Activated CD4-positive, alpha-beta T cell treated with anti-CD3 and anti-CD28 coated beads for 24 hours (primary cell): ENCODE measurements at regions not wholly inside any gene's neighbourhood (a gene's known extent, or its start where the extent isn't known, plus 50 kb on each side); places are given as distances from the start of the nearest gene placed in this dataset.

Experiments used
- DNase-seq, 2 donors: peaks; one replicate each; pipeline ENCODE4 v3.0.0-alpha.2; 2020; ENCODE audit warnings: low read depth in 2 of 2

GRCh38 chr11:11789735-11790369 is 51.9 kb upstream of the USP47 start:
- peak in 1 of 2 donors; percentile 6 for DNase-seq

DNA sequence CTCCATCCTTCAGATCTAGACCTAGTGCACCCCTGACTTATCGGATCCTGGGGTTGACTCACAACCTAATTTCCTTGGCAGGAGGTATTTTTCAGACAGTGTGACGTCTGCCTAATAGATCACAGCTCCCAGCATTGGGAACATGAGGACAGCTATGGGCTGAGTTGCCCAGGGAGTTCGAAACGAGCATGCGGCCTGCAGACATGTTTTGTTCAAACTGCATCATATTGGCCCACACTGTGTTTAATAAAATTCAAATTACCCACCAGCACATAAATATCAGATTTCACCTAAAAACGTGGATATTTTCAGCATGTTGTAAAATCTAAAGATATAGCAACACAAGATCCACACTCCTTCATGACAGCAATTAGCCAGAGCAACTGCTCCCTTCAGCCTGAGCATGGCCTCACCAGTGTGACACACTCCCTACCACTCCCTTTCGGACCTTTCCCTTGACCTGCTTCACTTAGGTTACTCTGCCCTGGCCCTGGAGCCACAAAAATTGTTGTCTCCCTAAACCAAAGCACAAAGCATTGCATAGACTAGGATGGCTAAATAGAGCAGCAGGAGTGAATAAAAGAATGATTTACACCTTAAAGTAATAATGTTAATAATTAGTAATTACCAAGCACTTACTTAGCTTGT is 53.6 kb upstream of the USP47 start:
- no peak for DNase-seq

- peak; percentile 58 to 60 for DNase-seq
These were observed 54.3 kb upstream of the USP47 start for GRCh38 chr11:11787305-11788062.

GRCh38 chr11:11786771-11787170 is 55.0 kb upstream of the USP47 start:
- DNase-seq: no peak

DNA sequence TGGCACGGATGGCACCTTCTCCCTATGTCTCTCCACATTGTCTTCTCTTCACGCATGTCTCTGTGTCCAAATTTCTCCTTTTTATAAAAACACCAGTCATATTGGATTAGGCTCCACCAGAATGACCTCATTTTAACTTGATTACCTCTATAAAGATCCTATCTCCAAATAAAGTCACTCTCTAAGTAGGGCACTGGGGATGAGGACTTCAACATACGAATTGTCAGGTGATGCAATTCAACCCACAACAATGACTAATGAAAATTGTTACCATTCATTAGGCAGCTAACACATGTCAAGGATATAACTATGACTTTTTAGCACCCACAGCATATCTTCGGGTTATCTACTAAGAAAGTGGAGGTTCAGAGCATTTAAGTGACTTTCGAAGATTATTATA is 55.5 kb upstream of the USP47 start:
- DNase-seq: no peak

DNA sequence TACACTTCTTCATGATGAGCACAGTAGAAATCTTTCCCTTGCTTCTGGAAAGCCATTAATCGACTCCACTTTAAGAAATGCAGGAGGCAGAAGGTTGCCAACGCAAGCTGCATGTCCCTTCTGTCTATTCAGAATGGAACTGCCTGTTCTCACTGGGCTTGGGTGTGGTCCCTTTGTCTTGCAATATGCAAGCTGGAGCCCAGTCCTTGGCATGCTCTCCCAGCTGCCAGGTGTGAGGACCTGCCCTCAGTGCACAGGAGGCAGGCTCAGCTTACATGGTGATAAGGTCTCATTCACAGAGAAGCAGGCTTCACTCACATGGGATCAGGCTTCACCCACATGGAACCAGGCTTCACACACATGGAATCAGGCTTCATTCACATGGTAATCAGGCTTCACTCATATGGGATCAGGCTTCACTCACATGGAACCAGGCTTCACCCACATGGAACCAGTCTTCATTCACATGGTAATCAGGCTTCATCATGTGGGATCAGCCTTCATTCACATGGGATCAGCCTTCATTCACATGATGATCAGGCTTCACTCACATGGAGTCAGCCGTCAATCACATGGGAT is 59.2 kb upstream of the USP47 start:
- no peak for DNase-seq

DNA sequence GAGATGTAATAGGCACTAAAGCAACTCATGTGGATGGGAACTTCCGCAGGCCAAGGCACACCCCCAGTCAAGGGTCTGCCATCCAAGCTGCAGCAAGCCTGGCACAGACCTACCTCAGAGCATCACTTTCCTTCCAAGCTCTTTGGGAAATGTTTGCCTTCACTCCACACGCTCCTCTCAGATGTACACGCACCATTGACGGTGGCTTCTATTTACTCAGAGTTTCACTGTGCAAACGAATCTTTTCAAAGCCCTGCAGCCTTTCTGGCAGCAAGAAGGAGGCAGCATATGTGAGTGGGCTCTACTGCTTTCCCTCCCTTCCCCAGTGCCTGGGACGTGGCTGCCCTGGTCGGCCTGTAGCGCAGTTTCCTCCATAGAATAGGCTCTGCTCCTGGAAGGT is 60.9 kb upstream of the USP47 start:
- DNase-seq: no peak

DNA sequence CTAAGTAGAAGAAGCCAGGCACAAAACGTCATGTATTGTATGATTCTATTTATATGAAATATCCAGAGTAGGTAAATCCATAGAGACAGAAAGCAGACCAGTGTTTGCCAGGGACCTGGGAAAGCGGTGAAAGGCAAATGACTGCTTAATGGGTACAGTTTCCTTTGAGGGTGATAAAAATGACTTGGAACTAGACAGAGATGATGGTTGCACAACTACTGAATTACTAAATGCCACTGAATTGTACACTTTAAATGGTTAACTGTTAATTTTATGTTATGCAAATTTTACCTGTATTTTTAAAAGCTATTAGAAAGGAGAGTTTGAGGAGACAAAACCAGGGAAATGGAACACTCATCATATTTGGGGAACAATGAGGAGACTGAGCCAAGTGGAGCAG is 61.8 kb upstream of the USP47 start:
- no peak for DNase-seq

DNA sequence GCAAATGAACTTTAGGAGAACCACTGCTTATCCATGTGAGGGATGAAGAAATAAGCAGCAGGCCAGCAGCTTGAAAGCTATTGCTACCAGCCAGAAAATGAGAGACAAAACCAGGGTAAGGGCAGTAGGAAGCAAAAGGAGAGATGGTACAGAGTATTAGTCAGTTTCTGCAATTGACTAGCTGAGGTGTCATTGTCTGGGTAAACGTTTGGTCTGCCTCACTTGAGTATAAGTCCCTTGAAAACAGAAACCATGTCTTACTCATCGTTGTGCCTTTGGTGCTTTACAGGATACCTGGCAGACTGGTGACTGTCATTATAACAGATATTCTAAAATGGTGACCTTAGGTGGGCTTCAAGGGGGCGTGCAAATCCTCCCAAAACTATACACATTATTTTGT is 63.9 kb upstream of the USP47 start:
- DNase-seq: no peak

- no peak for DNase-seq
These were observed 65.1 kb upstream of the USP47 start for GRCh38 chr11:11776714-11777113.

DNA sequence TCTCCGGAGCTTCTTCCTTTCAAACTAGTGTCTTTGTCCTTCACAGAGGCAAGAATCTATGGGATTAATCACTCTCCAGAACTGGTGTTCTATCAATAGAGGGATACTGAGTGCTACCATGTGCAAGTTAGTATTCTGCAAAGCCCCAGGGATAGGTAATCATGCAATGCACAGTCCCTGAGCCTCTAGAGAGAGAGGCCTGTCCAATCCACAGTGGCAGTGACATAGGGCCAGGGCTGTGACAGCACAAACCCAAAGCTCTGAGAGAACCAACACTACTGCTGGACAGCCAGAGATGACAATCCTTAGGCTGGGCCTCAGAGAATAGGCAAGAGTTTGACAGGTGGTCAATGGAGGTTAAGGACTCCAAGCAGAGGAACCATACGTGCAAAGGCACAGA is 66.8 kb upstream of the USP47 start:
- DNase-seq: no peak

GRCh38 chr11:11772865-11773515 is 68.8 kb upstream of the USP47 start:
- DNase-seq: no peak

DNA sequence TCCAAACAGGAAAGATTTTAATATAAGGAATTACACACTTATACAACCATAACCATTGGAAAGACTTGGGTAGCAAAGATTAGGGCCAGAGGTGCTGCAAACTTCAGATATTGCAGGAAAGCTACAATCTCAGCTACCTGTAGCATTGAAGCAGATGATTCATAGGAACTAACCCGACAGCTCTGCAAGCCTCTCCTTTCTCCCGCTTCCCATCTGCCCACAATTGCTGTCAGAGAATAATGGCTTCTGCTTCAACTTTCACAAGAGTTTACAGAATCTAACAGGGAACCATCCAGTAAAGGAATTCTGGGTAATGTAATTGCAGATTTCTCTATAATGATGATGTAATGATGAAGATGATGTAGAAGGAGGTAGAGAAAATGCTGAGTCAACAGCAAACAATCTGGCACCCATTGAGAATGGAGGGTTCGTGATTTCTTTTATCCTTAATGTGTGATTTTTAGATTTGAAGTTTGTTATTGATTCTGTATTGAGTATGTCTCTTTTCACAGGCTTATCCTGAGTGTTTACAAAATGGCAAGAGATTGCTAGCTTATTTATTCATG is 70.8 kb upstream of the USP47 start:
- DNase-seq: no peak

DNA sequence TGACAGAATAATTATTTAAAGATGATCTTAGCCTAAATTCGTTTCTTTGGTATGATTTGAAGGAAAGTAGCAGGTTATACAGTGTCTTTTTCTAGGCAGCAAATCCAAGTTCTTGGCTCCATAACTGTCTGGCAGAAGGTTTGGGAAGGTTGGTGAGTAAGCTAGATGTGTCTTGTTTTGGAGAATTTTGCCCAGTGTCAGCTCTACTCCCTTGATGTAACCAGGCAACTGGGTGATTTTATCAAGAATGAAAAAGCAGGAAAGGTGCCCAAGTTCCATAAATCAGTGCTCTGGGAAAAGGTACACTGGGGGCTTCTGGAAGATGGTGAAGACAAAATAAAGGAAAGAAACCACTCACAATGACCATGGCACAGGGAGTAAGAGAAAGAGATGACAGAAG is 71.5 kb upstream of the USP47 start:
- no peak for DNase-seq

- DNase-seq: no peak
These were observed 72.0 kb upstream of the USP47 start for GRCh38 chr11:11769782-11770181.

DNA sequence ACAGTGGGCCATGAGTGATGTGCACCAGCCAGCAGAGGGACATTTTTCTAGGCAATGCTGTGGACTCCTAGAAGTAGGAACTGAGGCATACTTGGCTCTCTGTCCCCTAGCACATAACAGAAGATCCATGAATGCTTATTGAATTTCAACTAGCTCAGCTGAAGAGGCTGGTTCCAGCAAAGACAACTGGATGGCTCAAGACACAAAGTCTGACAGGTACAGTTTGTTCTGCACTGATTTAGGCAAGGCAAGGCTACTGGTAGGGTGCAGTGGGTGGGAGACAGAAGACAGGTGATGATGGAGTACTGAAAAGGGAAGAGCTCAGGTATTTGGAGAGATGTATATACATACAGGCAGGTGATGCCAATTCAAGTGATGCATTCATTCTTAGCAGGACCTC is 72.4 kb upstream of the USP47 start:
- DNase-seq: no peak

DNA sequence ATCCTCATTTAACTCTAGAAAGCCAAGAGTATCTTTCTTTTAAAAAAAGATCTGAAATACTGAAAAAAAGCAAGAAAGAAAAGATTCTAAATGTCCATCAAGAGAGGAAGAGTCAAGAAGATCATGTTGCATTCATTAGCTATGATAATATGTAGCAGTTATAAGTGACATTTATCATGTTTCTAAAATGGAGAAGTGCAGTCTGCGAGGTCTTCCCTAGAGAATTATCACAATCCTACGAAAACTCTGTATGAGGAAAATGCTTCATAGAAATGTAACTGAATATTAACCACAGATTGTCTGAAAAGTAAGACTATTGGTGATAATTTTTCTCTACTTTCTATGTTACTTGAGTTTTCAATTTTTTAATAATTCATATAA is 77.4 kb upstream of the USP47 start:
- DNase-seq: no peak

DNA sequence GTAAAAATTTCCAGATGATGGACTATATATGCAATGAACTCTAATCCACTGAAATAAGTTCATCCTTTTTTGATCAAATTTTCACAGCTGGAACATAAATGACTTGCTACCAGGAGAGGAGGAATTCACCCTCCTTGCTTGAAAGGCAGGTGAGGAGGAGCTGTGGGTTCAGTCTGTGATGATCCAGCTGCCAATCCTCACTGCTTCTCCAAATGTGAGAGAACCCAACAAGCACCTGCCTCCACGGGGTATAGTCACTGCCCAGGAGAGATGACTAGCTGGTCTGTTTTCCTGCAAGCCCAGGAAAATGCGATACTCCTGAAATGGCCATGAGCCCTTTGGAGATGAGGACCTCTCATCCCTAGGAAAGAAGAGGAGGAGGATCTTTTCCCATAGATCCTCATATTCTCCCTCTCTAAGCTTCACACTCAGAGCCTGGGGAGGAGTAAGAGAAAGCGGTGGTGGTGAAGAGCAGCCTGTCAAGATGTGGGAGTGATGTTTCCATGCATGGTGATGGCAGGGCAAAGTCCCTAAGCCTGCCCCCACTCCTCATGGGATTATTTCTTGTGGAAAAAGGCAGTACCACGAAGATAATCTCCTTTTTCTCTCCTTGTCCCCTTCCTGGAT is 77.9 kb upstream of the USP47 start:
- DNase-seq: no peak

GRCh38 chr11:11760838-11761237 is 80.9 kb upstream of the USP47 start:
- DNase-seq: no peak

- no peak for DNase-seq
These were observed 83.1 kb upstream of the USP47 start for GRCh38 chr11:11758603-11759196.

GRCh38 chr11:11757909-11758308 is 83.9 kb upstream of the USP47 start:
- DNase-seq: no peak
